ENCODE measurements at regions not wholly inside any gene's neighbourhood (a gene's known extent, or its start where the extent isn't known, plus 50 kb on each side); places are given as distances from the start of the nearest gene placed in this dataset.
"Not testable (repeated sequence)": the region's sequence is repeated elsewhere in the genome, so short reads cannot be mapped to it uniquely, and the experiment has no call there.

GRCh38 chr11:33953289-33953688 lies 61.4 kb upstream of the LMO2 start:
- DNase-seq (ENCODE audit: low read depth in 2 of 2), result no peak
- TF ChIP-seq CTCF (IDR thresholded peaks at IDR 0.05; ENCODE audit: low read depth, low read length), result no peak
- H3K4me3 ChIP-seq (replicated peaks in 1 of 2; ENCODE audit: low read depth in 2 of 2, low read length in 2 of 2), result no peak overlapping the region

- DNase-seq (ENCODE audit: low read depth in 2 of 2), result no peak
- no peak overlapping the region for H3K4me3 ChIP-seq (replicated peaks in 1 of 2; ENCODE audit: low read depth in 2 of 2, low read length in 2 of 2)
- no peak for TF ChIP-seq CTCF (IDR thresholded peaks at IDR 0.05; ENCODE audit: low read depth, low read length)
Observed at GRCh38 chr11:33952805-33953204, 60.9 kb upstream of the LMO2 start.

DNA sequence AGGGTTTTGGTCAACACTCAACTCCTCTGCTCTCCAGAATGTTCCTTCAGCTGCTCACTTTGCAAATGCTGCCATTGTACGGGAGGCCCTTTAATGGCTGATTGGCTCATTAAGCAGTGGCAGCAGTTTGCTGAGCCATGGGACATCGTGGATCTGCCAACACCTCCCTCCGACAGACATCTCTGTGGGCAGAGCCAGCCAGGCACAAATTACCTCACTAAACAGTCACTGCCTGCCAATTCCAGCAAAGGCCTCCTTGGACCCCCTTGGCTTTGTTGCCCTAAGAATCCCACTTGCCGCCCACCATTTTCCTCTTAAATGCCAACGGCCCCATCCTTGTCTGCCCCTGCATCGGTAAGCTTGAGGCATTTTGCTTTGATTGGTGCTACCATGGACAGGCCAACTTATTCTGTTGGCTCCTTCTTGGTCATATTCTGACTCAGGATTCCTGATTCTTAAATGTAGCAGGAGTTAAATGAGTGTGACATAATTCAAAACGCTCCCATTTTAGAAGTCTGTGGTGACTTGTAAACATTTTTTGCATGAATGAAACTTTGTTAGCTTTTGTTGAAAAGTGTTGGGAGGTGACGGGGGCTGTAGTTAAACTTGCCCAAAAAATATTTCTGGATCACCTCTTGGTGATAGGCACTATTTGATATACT lies 57.5 kb upstream of the LMO2 start:
- TF ChIP-seq CTCF (IDR thresholded peaks at IDR 0.05; ENCODE audit: low read depth, low read length), result no peak
- no peak overlapping the region for H3K4me3 ChIP-seq (replicated peaks in 1 of 2; ENCODE audit: low read depth in 2 of 2, low read length in 2 of 2)

DNA sequence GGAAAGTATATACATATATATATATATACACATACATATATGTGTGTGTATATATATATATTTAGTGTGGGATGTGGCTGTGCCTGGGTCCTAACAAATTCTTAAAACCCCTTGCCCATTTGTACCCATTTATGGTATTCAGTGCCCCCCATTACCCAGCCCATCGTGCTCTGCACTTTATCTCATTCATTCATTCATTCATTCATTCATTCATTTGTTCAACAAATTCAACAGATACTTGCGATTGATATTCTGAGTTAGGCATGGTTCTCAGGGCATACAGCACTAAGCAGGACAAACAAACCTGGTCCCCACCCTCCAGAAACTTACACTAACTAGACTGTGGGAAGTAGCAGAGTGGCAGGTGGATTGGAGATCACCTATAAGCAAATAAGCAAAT lies 56.6 kb upstream of the LMO2 start:
- H3K4me3 ChIP-seq (replicated peaks in 1 of 2; ENCODE audit: low read depth in 2 of 2, low read length in 2 of 2), result no peak overlapping the region
- no peak for DNase-seq (ENCODE audit: low read depth in 2 of 2)
- no peak for TF ChIP-seq CTCF (IDR thresholded peaks at IDR 0.05; ENCODE audit: low read depth, low read length)

More for the DNA sequence above, 57.5 kb upstream of the LMO2 start:
- DNase-seq (ENCODE audit: low read depth in 2 of 2), result no peak

GRCh38 chr11:33947918-33948317 lies 56.0 kb upstream of the LMO2 start:
- not testable (repeated sequence) for H3K4me3 ChIP-seq (replicated peaks in 1 of 2; ENCODE audit: low read depth in 2 of 2, low read length in 2 of 2); DNase-seq (ENCODE audit: low read depth in 2 of 2)

DNA sequence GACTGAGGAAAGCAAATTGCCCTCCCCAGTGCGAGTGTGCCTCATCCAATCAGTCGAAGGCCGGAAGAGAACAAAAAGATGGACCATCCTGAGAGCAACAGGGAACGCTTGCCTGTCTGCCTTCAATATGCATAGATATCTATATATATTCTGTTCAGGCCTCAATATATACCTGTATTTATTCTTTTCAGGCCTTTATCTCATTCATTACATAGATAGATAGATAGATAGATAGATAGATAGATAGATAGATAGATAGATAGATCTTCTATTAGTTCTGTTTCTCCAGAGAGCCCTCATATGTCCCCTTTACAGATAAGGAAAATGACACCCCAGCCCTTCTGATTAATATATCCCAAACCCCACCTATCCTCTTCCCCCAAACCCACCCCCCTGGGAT lies 55.1 kb upstream of the LMO2 start:
- no peak for TF ChIP-seq CTCF (IDR thresholded peaks at IDR 0.05; ENCODE audit: low read depth, low read length)
- DNase-seq (ENCODE audit: low read depth in 2 of 2), result no peak
- no peak overlapping the region for H3K4me3 ChIP-seq (replicated peaks in 1 of 2; ENCODE audit: low read depth in 2 of 2, low read length in 2 of 2)

GRCh38 chr11:33945481-33946268 lies 53.8 kb upstream of the LMO2 start:
- no peak for TF ChIP-seq CTCF (IDR thresholded peaks at IDR 0.05; ENCODE audit: low read depth, low read length)
- no peak for DNase-seq (ENCODE audit: low read depth in 2 of 2)
- H3K4me3 ChIP-seq (replicated peaks in 1 of 2; ENCODE audit: low read depth in 2 of 2, low read length in 2 of 2), result no peak overlapping the region
